Fibroblast of villous mesenchyme (primary cell): ENCODE measurements at regions not wholly inside any gene's neighbourhood (a gene's known extent, or its start where the extent isn't known, plus 50 kb on each side); places are given as distances from the start of the nearest gene placed in this dataset.

Experiments
- DNase-seq: peaks from one replicate; pipeline ENCODE4 v3.0.0-alpha.2; 2010; ENCODE audit warnings: low read depth
- H3K4me3 ChIP-seq: 2 replicates; pipeline ENCODE4 v1.5.1; 2011; ENCODE audit warnings: low read depth, mild to moderate bottlenecking, low read length
- CTCF ChIP-seq: IDR thresholded peaks from 2 replicates; pipeline ENCODE4 v1.5.1; 2012; ENCODE audit warnings: low read depth, mild to moderate bottlenecking, low read length; ENCODE audit not compliant: insufficient read depth

DNA sequence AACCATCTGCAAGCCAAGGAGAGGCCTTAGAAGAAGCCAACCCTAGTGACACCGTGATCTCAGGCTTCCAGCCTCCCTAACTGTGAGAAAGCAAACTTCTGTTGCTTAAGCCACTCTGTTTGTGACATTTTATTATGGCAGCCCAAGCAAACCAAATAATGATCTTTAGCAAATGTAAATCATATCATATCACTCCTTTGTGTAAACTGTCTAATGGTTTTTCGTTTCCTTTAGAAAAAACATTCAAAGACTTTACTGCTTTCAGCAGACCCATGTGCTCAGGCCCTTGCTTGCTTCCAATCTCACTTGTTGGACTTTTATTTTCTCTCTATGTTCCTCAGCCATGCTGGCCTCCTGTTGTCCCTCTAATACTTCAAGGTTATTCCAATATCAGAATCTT lies 192.2 kb upstream of the HS3ST1 start:
- TF ChIP-seq CTCF, result no peak
- DNase-seq, result no peak
- no peak overlapping the region for H3K4me3 ChIP-seq

DNA sequence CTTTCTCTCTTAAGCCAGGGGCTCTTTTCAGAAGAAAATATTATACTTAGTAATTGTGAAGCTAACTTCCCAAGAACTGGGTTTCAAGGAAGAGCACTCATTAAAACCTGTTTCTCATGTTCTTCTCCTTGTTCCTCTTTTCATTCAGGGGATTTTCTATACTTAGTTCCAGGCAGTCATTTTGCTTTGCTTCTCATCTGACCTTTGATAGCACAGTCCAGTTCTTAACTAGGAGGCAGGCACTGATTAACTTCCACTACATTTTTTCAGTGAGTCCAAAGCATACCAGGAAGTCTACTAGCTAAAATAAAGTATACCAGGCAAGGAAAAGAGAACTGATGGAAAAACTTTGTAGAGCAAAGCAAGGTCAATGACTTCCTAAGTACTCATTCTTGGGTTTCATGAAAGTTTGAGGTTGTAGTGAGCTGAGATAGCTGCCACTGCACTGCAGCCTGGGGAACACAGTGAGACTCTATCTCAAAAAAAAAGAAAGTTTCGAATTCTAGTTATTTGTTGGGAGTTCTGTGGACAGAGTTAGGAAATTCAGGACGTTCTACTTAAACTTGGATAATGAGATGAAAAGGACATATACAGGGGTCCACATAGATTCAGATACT lies 190.1 kb upstream of the HS3ST1 start:
- DNase-seq, result no peak
- H3K4me3 ChIP-seq, result no peak overlapping the region
- TF ChIP-seq CTCF, result no peak

DNA sequence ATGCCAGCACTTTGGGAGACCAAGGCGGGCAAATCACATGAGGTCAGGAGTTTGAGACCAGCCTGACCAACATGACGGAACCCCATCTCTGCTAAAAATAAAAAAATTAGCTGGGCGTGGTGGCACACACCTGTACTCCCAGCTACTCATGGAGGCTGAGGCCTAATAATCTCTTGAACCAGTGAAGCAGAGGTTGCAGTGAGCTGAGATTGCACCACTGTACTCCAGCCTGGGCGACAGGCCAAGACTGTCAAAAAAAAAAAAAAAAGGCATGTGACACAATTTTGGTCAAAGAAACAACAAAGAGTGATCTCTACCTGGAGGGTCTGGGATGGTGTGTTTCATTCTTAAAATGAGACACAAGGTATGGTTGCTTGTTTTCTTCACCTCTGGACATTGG lies 188.2 kb upstream of the HS3ST1 start:
- no peak overlapping the region for H3K4me3 ChIP-seq
- TF ChIP-seq CTCF, result no peak
- no peak for DNase-seq

- TF ChIP-seq CTCF, result no peak
- H3K4me3 ChIP-seq, result no peak overlapping the region
- peak; percentile 20 for DNase-seq
These were observed 186.9 kb upstream of the HS3ST1 start for GRCh38 chr4:11615601-11616000.

- DNase-seq, result no peak
- H3K4me3 ChIP-seq, result no peak overlapping the region
- no peak for TF ChIP-seq CTCF
These were observed 185.7 kb upstream of the HS3ST1 start for GRCh38 chr4:11614426-11614825.

- no peak for TF ChIP-seq CTCF
- no peak for DNase-seq
- H3K4me3 ChIP-seq, result no peak overlapping the region
These were observed 183.2 kb upstream of the HS3ST1 start for GRCh38 chr4:11611868-11612267.

GRCh38 chr4:11609751-11610150 lies 181.1 kb upstream of the HS3ST1 start:
- TF ChIP-seq CTCF, result no peak
- H3K4me3 ChIP-seq, result no peak overlapping the region
- DNase-seq, result no peak
